Testis (tissue), 2 donors: ENCODE measurements at regions not wholly inside any gene's neighbourhood (a gene's known extent, or its start where the extent isn't known, plus 50 kb on each side); places are given as distances from the start of the nearest gene placed in this dataset.

Source experiments
- POLR2A ChIP-seq: fragments of 450-650 bp; IDR thresholded peaks from one replicate; pipeline ENCODE4 v1.6.1; 2017; ENCODE audit warnings: antibody characterized with exemption, mild to moderate bottlenecking, moderate library complexity
- TF ChIP-seq, protein P1 (sequence below), 3 experiments: fragments of 450-650 bp in 2 of 3; fragments of 200-600 bp in 1 of 3; sonication (generic) in 1 of 3; IDR thresholded peaks; one replicate each; pipeline ENCODE4 v1.5.1; 2016 to 2019; ENCODE audit warnings: antibody characterized with exemption in 3 of 3, mild to moderate bottlenecking in 2 of 3, moderate library complexity in 1 of 3

DNA sequence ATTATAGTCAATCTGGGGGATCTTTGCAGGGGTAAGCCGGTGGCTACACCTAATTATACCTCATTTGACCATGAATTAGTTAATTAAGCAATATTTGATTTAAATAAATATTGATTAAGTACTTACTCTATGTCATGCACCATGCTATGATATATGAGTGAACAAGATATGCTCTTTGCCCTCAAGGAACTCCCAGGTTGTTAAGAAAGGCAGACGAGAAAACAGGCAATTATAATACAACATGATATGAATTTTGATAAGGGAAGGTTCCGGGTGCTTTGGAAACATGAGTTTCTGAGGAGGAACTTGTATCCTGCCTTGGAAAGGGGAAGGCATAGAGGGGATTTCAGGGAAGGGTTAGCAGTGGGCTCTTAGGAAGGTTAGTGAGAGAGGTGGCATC lies 412.9 kb downstream of the WDR72 start:
- TF ChIP-seq, protein P1, sequence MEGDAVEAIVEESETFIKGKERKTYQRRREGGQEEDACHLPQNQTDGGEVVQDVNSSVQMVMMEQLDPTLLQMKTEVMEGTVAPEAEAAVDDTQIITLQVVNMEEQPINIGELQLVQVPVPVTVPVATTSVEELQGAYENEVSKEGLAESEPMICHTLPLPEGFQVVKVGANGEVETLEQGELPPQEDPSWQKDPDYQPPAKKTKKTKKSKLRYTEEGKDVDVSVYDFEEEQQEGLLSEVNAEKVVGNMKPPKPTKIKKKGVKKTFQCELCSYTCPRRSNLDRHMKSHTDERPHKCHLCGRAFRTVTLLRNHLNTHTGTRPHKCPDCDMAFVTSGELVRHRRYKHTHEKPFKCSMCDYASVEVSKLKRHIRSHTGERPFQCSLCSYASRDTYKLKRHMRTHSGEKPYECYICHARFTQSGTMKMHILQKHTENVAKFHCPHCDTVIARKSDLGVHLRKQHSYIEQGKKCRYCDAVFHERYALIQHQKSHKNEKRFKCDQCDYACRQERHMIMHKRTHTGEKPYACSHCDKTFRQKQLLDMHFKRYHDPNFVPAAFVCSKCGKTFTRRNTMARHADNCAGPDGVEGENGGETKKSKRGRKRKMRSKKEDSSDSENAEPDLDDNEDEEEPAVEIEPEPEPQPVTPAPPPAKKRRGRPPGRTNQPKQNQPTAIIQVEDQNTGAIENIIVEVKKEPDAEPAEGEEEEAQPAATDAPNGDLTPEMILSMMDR (IDR thresholded peaks at IDR 0.05): no peak
- no peak for TF ChIP-seq POLR2A
